Retinal pigment epithelial cell (primary cell): ENCODE measurements at regions not wholly inside any gene's neighbourhood (a gene's known extent, or its start where the extent isn't known, plus 50 kb on each side); places are given as distances from the start of the nearest gene placed in this dataset.

Experiments used
- DNase-seq: peaks from one replicate; pipeline ENCODE4 v3.0.0-alpha.2; 2010; ENCODE audit warnings: low read depth
- H3K4me3 ChIP-seq: 2 replicates; pipeline ENCODE4 v1.5.1; 2011; ENCODE audit warnings: mild to moderate bottlenecking, low read length, control low read depth, moderate library complexity
- CTCF ChIP-seq: conservative IDR thresholded peaks from 2 replicates; pipeline ENCODE4 v1.5.1; 2011; ENCODE audit warnings: low read depth, low read length, control low read depth, inconsistent platforms

GRCh38 chr4:131534944-131535645 lies 1614.0 kb upstream of the PCDH10 start:
- DNase-seq, result no peak
- H3K4me3 ChIP-seq, result no peak overlapping the region
- TF ChIP-seq CTCF, result no peak

DNA sequence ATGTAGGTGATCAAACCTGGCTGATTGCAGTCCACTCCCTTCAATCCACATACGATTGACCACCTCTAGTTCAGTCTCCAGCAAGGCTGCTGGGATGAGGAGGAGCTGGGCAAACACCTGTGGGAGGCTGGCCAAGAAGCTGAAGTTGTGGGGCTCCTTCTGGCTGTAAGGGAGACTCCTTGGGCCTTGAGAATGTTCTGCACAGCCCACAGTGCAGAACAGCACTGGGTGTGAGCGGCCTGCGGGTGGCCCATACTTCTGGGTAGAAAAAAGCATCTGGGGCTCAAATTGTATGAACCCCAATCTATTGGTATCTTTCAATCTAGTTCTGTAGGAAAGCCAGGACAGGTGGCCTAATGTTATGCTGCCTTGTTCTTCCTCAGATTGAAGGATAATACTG lies 1608.8 kb upstream of the PCDH10 start:
- no peak for DNase-seq
- no peak for TF ChIP-seq CTCF
- no peak overlapping the region for H3K4me3 ChIP-seq

DNA sequence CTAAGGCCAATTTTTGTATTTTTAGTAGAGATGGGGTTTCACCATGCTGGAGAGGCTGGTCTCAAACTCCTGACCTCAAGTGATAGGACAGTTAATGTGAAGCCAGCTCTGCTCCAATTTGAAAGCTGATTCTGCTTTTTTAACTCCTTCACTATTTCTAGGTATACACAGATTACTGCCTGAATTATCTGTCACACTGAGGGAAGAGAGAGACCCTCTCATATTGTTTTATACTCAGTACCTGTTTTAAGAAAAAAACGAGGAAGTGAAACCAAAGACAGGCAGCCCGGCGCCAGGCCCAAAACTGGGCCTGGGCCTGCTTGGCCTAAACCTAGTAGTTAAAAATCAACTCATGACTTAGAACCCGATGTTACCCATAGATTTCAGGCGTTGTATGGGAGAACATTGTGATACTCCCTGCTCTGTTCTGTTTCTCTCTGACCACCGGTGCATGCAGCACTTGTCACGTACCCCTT lies 1601.5 kb upstream of the PCDH10 start:
- no peak for DNase-seq
- no peak for TF ChIP-seq CTCF
- H3K4me3 ChIP-seq, result no peak overlapping the region

DNA sequence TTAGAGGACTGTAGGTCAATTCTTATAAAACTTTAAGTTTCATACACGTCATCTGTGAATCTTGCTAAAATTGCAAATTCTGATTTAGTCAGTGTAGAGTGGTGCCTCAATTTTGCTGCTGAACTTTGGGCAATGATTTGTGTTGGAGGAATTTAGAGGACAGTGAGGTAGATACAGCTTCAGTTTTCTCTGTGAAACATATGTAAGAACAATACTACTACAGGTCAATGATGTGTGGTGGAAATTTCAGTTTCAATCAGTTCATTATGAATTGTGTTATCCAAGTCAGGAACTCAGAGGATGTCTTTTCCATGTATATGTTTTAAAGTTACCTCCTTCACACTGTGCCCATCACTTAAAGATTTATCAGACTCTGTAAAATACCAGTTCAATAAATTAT lies 1597.8 kb upstream of the PCDH10 start:
- H3K4me3 ChIP-seq, result no peak overlapping the region
- DNase-seq, result no peak
- no peak for TF ChIP-seq CTCF

- DNase-seq, result no peak
- TF ChIP-seq CTCF, result no peak
- no peak overlapping the region for H3K4me3 ChIP-seq
These were observed 1583.1 kb upstream of the PCDH10 start for GRCh38 chr4:131566026-131566425.

DNA sequence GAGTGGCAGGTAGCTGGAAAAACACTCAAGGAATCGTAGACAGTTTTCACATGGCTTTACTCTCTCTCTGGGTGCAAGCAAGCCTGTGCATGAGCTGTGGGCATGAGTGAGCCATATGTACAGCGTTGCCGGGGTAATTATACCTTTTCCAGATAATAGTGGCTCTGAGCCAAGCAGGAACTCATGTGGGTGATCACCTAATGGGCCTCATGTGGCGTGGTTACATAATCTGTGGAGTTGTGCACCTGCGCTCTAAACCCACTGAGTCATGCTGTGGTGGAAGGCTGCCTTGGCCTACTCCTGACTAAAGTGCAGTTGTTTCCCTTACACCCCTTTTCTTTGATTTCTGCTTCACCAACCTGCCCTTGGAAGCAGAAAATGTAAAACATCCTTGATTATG lies 1564.5 kb upstream of the PCDH10 start:
- TF ChIP-seq CTCF, result no peak
- H3K4me3 ChIP-seq, result no peak overlapping the region
- DNase-seq, result no peak

DNA sequence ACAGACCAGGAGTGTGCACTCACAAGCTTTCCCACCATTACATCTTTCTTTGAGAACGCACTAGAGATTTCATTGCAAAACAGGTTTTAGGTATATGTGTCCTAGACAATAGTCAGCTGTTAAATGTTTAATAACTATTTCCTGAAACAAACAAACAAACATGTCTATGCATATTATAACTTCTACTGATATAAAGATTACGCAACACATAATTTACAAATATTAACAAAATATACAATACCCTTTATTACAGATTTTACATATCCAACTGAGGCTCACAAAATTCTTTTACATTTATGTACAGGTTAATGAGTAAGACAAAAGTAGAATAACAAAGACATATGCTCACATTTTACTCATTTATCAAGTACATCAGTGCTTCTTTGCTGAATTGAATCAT lies 1554.0 kb upstream of the PCDH10 start:
- no peak for DNase-seq
- no peak overlapping the region for H3K4me3 ChIP-seq
- no peak for TF ChIP-seq CTCF
